HEK293T (cell line): ENCODE measurements at regions not wholly inside any gene's neighbourhood (a gene's known extent, or its start where the extent isn't known, plus 50 kb on each side); places are given as distances from the start of the nearest gene placed in this dataset.

Experiments
- ARNT ChIP-seq: fragments of 450-650 bp; IDR thresholded peaks from 2 replicates; pipeline ENCODE4 v1.6.1; 2017; ENCODE audit warnings: mild to moderate bottlenecking
- CTBP1 ChIP-seq: fragments of 450-650 bp; IDR thresholded peaks from 2 replicates; pipeline ENCODE4 v1.6.1; 2016; ENCODE audit warnings: borderline replicate concordance
- ELF4 ChIP-seq: fragments of 450-650 bp; IDR thresholded peaks from 2 replicates; pipeline ENCODE4 v1.6.1; 2017; ENCODE audit warnings: antibody characterized with exemption
- FOXK2 ChIP-seq: fragments of 450-650 bp; IDR thresholded peaks from 2 replicates; pipeline ENCODE4 v1.6.1; 2016; ENCODE audit warnings: mild to moderate bottlenecking
- FOXM1 ChIP-seq: fragments of 450-650 bp; IDR thresholded peaks from 2 replicates; pipeline ENCODE4 v1.6.1; 2017; ENCODE audit warnings: mild to moderate bottlenecking, borderline replicate concordance
- HDGF ChIP-seq: fragments of 450-650 bp; IDR thresholded peaks from 2 replicates; pipeline ENCODE4 v1.6.1; 2017; ENCODE audit warnings: antibody characterized with exemption, borderline replicate concordance
- L3MBTL2 ChIP-seq: fragments of 450-650 bp; conservative IDR thresholded peaks from 2 replicates; pipeline ENCODE4 v1.6.1; 2016; ENCODE audit warnings: mild to moderate bottlenecking
- NFRKB ChIP-seq: fragments of 450-650 bp; IDR thresholded peaks from 2 replicates; pipeline ENCODE4 v1.6.1; 2016; ENCODE audit warnings: mild to moderate bottlenecking, moderate library complexity
- PKNOX1 ChIP-seq: fragments of 450-650 bp; IDR thresholded peaks from 2 replicates; pipeline ENCODE4 v1.6.1; 2016
- SP1 ChIP-seq: fragments of 450-650 bp; IDR thresholded peaks from 2 replicates; pipeline ENCODE4 v1.6.1; 2017
- SUZ12 ChIP-seq: fragments of 450-650 bp; IDR thresholded peaks from 2 replicates; pipeline ENCODE4 v1.6.1; 2016; ENCODE audit warnings: mild to moderate bottlenecking
- TARDBP ChIP-seq: fragments of 450-650 bp; IDR thresholded peaks from 2 replicates; pipeline ENCODE4 v1.6.1; 2016
- ZNF384 ChIP-seq: fragments of 450-650 bp; IDR thresholded peaks from 2 replicates; pipeline ENCODE4 v1.6.1; 2016

- TF ChIP-seq ARNT (no peak), SP1 (no peak), TARDBP (no peak), FOXM1 (no peak), PKNOX1 (no peak), L3MBTL2 (no peak), ELF4 (no peak), FOXK2 (no peak), ZNF384 (no peak), SUZ12 (no peak), CTBP1 (no peak), NFRKB (no peak), HDGF (no peak)
These were observed 90.2 kb upstream of the C1orf21 start for GRCh38 chr1:184296466-184297243.
